GM18868 (cell line): ENCODE measurements at regions not wholly inside any gene's neighbourhood (a gene's known extent, or its start where the extent isn't known, plus 50 kb on each side); places are given as distances from the start of the nearest gene placed in this dataset.

Source experiments
- ATAC-seq: cut with Tn5 transposase; IDR thresholded peaks from one replicate; pipeline ENCODE4 v1.9.1; 2021; ENCODE audit warnings: mild to moderate bottlenecking, moderate library complexity; ENCODE audit not compliant: unreplicated experiment

GRCh38 chr1:164473544-164473943 is 85.4 kb upstream of the PBX1 start:
- no peak for ATAC-seq

GRCh38 chr1:164475834-164476233 is 83.2 kb upstream of the PBX1 start:
- no peak for ATAC-seq

- ATAC-seq = no peak
Observed at GRCh38 chr1:164477343-164477742, 81.6 kb upstream of the PBX1 start.

GRCh38 chr1:164479242-164479641 is 79.7 kb upstream of the PBX1 start:
- ATAC-seq = no peak

GRCh38 chr1:164480285-164480907 is 78.6 kb upstream of the PBX1 start:
- no peak for ATAC-seq

GRCh38 chr1:164495905-164496304 is 63.1 kb upstream of the PBX1 start:
- no peak for ATAC-seq

GRCh38 chr1:164498792-164499191 is 60.2 kb upstream of the PBX1 start:
- ATAC-seq = no peak

- ATAC-seq = no peak
Observed at GRCh38 chr1:164504749-164505148, 54.2 kb upstream of the PBX1 start.
